H9 (cell line): ENCODE measurements at regions not wholly inside any gene's neighbourhood (a gene's known extent, or its start where the extent isn't known, plus 50 kb on each side); places are given as distances from the start of the nearest gene placed in this dataset.
"Not testable (repeated sequence)": the region's sequence is repeated elsewhere in the genome, so short reads cannot be mapped to it uniquely, and the experiment has no call there.

ENCODE experiments used
- DNase-seq: peaks from one replicate; pipeline ENCODE4 v3.0.0-alpha.2; 2017
- H2AFZ ChIP-seq: one replicate; pipeline ENCODE4 v1.6.1; 2013; ENCODE audit warnings: mild to moderate bottlenecking, low read length, control low read depth, moderate library complexity
- H2AK5ac ChIP-seq: 2 replicates; pipeline ENCODE4 v1.6.1; 2013; ENCODE audit warnings: low read length, control low read depth, mixed read lengths; ENCODE audit not compliant: insufficient read length
- H2BK120ac ChIP-seq: one replicate; pipeline ENCODE4 v1.6.1; 2013; ENCODE audit warnings: low read depth, mild to moderate bottlenecking, low read length, control low read depth, inconsistent platforms; ENCODE audit not compliant: poor library complexity, severe bottlenecking
- H2BK12ac ChIP-seq: 2 replicates; pipeline ENCODE4 v1.6.1; 2013; ENCODE audit warnings: low read length, control low read depth, mixed read lengths, low read depth; ENCODE audit not compliant: insufficient read length
- H2BK15ac ChIP-seq: 2 replicates; pipeline ENCODE4 v1.6.1; 2013; ENCODE audit warnings: low read depth, low read length, control low read depth
- H2BK20ac ChIP-seq: one replicate; pipeline ENCODE4 v1.6.1; 2013; ENCODE audit warnings: low read depth, mild to moderate bottlenecking, low read length, control low read depth, inconsistent platforms; ENCODE audit not compliant: poor library complexity, severe bottlenecking
- H2BK5ac ChIP-seq: 2 replicates; pipeline ENCODE4 v1.6.1; 2013; ENCODE audit warnings: low read length, control low read depth, mixed read lengths; ENCODE audit not compliant: insufficient read length
- H3K14ac ChIP-seq: 2 replicates; pipeline ENCODE4 v1.6.1; 2013; ENCODE audit warnings: low read length, control low read depth; ENCODE audit not compliant: insufficient read depth
- H3K18ac ChIP-seq: 2 replicates; pipeline ENCODE4 v1.6.1; 2013; ENCODE audit warnings: low read depth, mild to moderate bottlenecking, mixed read lengths, low read length, control low read depth; ENCODE audit not compliant: insufficient read length
- H3K23ac ChIP-seq: 2 replicates; pipeline ENCODE4 v1.6.1; 2013; ENCODE audit warnings: low read length, control low read depth, mixed read lengths, low read depth; ENCODE audit not compliant: insufficient read length
- H3K23me2 ChIP-seq: 2 replicates; pipeline ENCODE4 v1.6.1; 2013; ENCODE audit warnings: low read depth, mild to moderate bottlenecking, mixed read lengths, low read length, control low read depth; ENCODE audit not compliant: insufficient read length, poor library complexity, severe bottlenecking
- H3K27ac ChIP-seq: 2 replicates; pipeline ENCODE4 v1.5.1; 2013; ENCODE audit warnings: low read length, control low read depth, mixed read lengths, low read depth; ENCODE audit not compliant: insufficient read length
- H3K27me3 ChIP-seq: 2 replicates; pipeline ENCODE4 v1.6.1; 2013; ENCODE audit warnings: low read length, control low read depth, inconsistent platforms; ENCODE audit not compliant: insufficient read depth
- H3K4ac ChIP-seq: 2 replicates; pipeline ENCODE4 v1.6.1; 2013; ENCODE audit warnings: low read depth, mild to moderate bottlenecking, control low read depth, inconsistent platforms, low read length, moderate library complexity
- H3K4me1 ChIP-seq: 2 replicates; pipeline ENCODE4 v1.6.1; 2013; ENCODE audit warnings: low read length, control low read depth, inconsistent platforms; ENCODE audit not compliant: insufficient read depth
- H3K4me2 ChIP-seq: 2 replicates; pipeline ENCODE4 v1.6.1; 2013; ENCODE audit warnings: low read length, control low read depth, mixed read lengths; ENCODE audit not compliant: insufficient read length, insufficient read depth
- H3K56ac ChIP-seq: 2 replicates; pipeline ENCODE4 v1.6.1; 2013; ENCODE audit warnings: low read depth, mild to moderate bottlenecking, mixed read lengths, low read length, control low read depth; ENCODE audit not compliant: insufficient read length
- H3K79me1 ChIP-seq: 2 replicates; pipeline ENCODE4 v1.6.1; 2013; ENCODE audit warnings: low read depth, mild to moderate bottlenecking, moderate library complexity, low read length, control low read depth, inconsistent platforms; ENCODE audit not compliant: insufficient read depth, poor library complexity, severe bottlenecking
- H3K79me2 ChIP-seq: 2 replicates; pipeline ENCODE4 v1.6.1; 2013; ENCODE audit warnings: low read length, control low read depth, inconsistent platforms; ENCODE audit not compliant: insufficient read depth
- H3K9ac ChIP-seq: 2 replicates; pipeline ENCODE4 v1.6.1; 2013; ENCODE audit warnings: low read length, control low read depth, mixed read lengths; ENCODE audit not compliant: insufficient read length; ENCODE audit errors: extremely low read depth
- H3K9me3 ChIP-seq: one replicate; pipeline ENCODE4 v1.6.1; 2013; ENCODE audit warnings: low read depth, low read length, inconsistent platforms; ENCODE audit not compliant: control insufficient read depth
- H3T11ph ChIP-seq: one replicate; pipeline ENCODE4 v1.6.1; 2013; ENCODE audit warnings: mild to moderate bottlenecking, low read length, control low read depth, inconsistent platforms
- H4K20me1 ChIP-seq: one replicate; pipeline ENCODE4 v1.6.1; 2013; ENCODE audit not compliant: control insufficient read depth, insufficient read length, insufficient read depth
- H4K5ac ChIP-seq: 2 replicates; pipeline ENCODE4 v1.6.1; 2013; ENCODE audit warnings: low read depth, mild to moderate bottlenecking, mixed read lengths, low read length, control low read depth; ENCODE audit not compliant: insufficient read length
- H4K8ac ChIP-seq: replicated peaks from 2 replicates; pipeline ENCODE4 v1.6.1; 2013; ENCODE audit warnings: low read length, control low read depth, mixed read lengths, low read depth; ENCODE audit not compliant: insufficient read length
- H4K91ac ChIP-seq: 2 replicates; pipeline ENCODE4 v1.6.1; 2013; ENCODE audit warnings: low read depth, mild to moderate bottlenecking, moderate library complexity, mixed read lengths, low read length, control low read depth; ENCODE audit not compliant: insufficient read length
- H3K27ac Mint-ChIP-seq, 3 experiments: 2 replicates in 2 of 3; 3 replicates in 1 of 3; pipeline ENCODE4 v1.8.0; 2020 to 2021; ENCODE audit warnings: mixed read lengths in 3 of 3, mild to moderate bottlenecking in 1 of 3, moderate library complexity in 1 of 3
- H3K27me3 Mint-ChIP-seq: 2 replicates; pipeline ENCODE4 v1.8.0; 2021; ENCODE audit warnings: low read depth, mild to moderate bottlenecking, moderate library complexity, mixed read lengths
- H3K36me3 Mint-ChIP-seq, 3 experiments: 2 replicates in 2 of 3; 3 replicates in 1 of 3; pipeline ENCODE4 v1.8.0; 2020 to 2021; ENCODE audit warnings: low read depth in 3 of 3, mixed read lengths in 3 of 3; ENCODE audit not compliant: insufficient read depth in 1 of 3
- H3K4me1 Mint-ChIP-seq, 2 experiments: 2 replicates each; pipeline ENCODE4 v1.8.0; 2020; ENCODE audit warnings: mixed read lengths in 2 of 2
- H3K4me3 Mint-ChIP-seq, 2 experiments: 2 replicates in 1 of 2; 3 replicates in 1 of 2; pipeline ENCODE4 v1.8.0; 2020 to 2021; ENCODE audit warnings: mild to moderate bottlenecking in 2 of 2, mixed read lengths in 2 of 2, moderate library complexity in 1 of 2
- H3K9me3 Mint-ChIP-seq, 2 experiments: 2 replicates in 1 of 2; 3 replicates in 1 of 2; pipeline ENCODE4 v1.8.0; 2020; ENCODE audit warnings: mild to moderate bottlenecking in 2 of 2, mixed read lengths in 2 of 2, moderate library complexity in 1 of 2
- WGBS: extraction: QIAGEN DNeasy Blood & Tissue Kit; methylation state at CpG from one replicate; pipeline ENCODE4 v1.1.7; 2013; ENCODE audit warnings: missing lambda C conversion rate, low lambda C conversion rate, mixed read lengths; ENCODE audit not compliant: insufficient read length; ENCODE audit errors: extremely low coverage; 5-methylcytosine and 5-hydroxymethylcytosine counted together
- TF ChIP-seq, protein P1 (sequence below): fragments of 200-600 bp; sonication (generic); conservative IDR thresholded peaks from 3 replicates; pipeline ENCODE4 v1.8.0; 2021; ENCODE audit warnings: antibody characterized with exemption, mild to moderate bottlenecking

DNA sequence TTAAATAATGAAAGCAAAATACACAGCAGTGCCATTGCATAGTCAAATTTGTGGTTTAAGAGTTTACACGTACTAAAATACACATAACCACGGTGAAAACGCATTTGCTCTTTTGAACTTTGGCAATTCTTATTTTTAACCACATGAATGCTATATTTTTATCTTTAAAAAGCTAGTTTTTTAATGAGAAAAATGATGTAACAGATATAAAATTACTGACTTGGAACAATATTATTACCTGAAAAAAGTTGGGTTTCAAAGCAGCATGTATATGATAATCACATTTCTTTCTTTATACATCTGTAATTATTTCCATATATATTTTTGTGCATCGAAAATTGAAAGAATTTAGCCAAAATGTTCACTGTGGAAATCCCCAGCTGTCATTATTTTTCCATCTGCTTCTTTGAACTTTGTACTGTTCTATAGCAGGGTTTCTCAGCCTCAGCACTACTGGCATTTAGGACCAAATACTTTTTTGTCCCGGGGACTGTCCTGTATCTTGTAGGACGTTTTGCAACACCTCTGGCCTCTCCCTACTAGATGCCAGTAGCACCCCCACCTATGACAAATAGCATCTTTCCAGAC lies 75.9 kb upstream of the CAB39 start:
- no peak overlapping the region for H4K5ac ChIP-seq
- Mint-ChIP-seq H3K27me3 (no peaks in the 10 kb centered on the region), H3K36me3 (no peaks in the 10 kb centered on the region)

DNA sequence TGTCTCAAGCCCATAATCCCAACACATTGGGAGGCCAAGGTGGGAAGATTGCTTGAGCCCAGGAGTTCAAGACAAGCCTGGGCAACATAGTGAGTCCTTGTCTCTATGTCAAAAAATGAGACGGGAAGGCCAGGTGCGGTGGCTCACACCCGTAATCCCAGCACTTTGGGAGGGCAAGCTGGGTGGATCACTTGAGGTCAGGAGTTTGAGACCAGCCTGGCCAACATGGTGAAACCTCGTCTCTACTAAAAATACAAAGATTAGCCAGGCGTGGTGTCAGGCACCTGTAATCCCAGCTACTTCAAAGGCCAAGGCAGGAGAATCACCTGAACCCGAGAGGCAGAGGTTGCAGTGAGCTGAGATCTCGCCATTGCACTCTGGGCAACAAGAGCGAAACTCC lies 75.2 kb upstream of the CAB39 start:
- H2BK15ac ChIP-seq, H3T11ph ChIP-seq, H3K9ac ChIP-seq, H2BK120ac ChIP-seq, H3K79me1 ChIP-seq, H4K20me1 ChIP-seq, H2BK12ac ChIP-seq, H3K18ac ChIP-seq, H4K91ac ChIP-seq, H3K9me3 ChIP-seq, H3K4me2 ChIP-seq, H2BK20ac ChIP-seq, H2AFZ ChIP-seq, H3K56ac ChIP-seq, H3K23me2 ChIP-seq, H4K8ac ChIP-seq, DNase-seq, H3K36me3 Mint-ChIP-seq, H3K4me1 Mint-ChIP-seq, H3K27me3 ChIP-seq, H3K27ac Mint-ChIP-seq, H3K4me3 Mint-ChIP-seq, H3K14ac ChIP-seq, H3K9me3 Mint-ChIP-seq, H2AK5ac ChIP-seq, H3K79me2 ChIP-seq, H3K23ac ChIP-seq, H4K5ac ChIP-seq, H3K27ac ChIP-seq, H3K4ac ChIP-seq, H3K4me1 ChIP-seq, H2BK5ac ChIP-seq, H3K27me3 Mint-ChIP-seq: not testable (repeated sequence)
- no CpG with 5 or more reads among the region's 8 CpGs for WGBS

More for the DNA sequence above, 75.9 kb upstream of the CAB39 start:
- no CpG with 5 or more reads among the region's 6 CpGs for WGBS
- TF ChIP-seq, protein P1, sequence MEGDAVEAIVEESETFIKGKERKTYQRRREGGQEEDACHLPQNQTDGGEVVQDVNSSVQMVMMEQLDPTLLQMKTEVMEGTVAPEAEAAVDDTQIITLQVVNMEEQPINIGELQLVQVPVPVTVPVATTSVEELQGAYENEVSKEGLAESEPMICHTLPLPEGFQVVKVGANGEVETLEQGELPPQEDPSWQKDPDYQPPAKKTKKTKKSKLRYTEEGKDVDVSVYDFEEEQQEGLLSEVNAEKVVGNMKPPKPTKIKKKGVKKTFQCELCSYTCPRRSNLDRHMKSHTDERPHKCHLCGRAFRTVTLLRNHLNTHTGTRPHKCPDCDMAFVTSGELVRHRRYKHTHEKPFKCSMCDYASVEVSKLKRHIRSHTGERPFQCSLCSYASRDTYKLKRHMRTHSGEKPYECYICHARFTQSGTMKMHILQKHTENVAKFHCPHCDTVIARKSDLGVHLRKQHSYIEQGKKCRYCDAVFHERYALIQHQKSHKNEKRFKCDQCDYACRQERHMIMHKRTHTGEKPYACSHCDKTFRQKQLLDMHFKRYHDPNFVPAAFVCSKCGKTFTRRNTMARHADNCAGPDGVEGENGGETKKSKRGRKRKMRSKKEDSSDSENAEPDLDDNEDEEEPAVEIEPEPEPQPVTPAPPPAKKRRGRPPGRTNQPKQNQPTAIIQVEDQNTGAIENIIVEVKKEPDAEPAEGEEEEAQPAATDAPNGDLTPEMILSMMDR = no peak
- H2BK5ac ChIP-seq = no peak overlapping the region
- H3K4ac ChIP-seq = no peak overlapping the region
- no peaks in the 10 kb centered on the region for H3K9me3 ChIP-seq
- H3K79me2 ChIP-seq = no peaks in the 10 kb centered on the region
- H3T11ph ChIP-seq = no peak overlapping the region
- Mint-ChIP-seq H3K4me3 (no peak overlapping the region), H3K9me3 (no peaks in the 10 kb centered on the region), H3K27ac (no peak overlapping the region), H3K4me1 (no peaks in the 10 kb centered on the region; a peak in 1 of 4 replicates)
- H4K20me1 ChIP-seq = no peaks in the 10 kb centered on the region
- H3K56ac ChIP-seq = no peak overlapping the region
- H3K23ac ChIP-seq = no peak overlapping the region
- DNase-seq = no peak
- no peak overlapping the region for H4K91ac ChIP-seq
- H3K18ac ChIP-seq = no peak overlapping the region
- H3K9ac ChIP-seq = no peak overlapping the region
- H3K4me1 ChIP-seq = no peaks in the 10 kb centered on the region
- no peak overlapping the region for H2BK12ac ChIP-seq
- no peak overlapping the region for H4K8ac ChIP-seq
- no peak overlapping the region for H3K27ac ChIP-seq
- H3K79me1 ChIP-seq = no peaks in the 10 kb centered on the region
- H2BK15ac ChIP-seq = no peak overlapping the region
- H2AK5ac ChIP-seq = no peak overlapping the region
- H2BK120ac ChIP-seq = no peak overlapping the region
- no peak overlapping the region for H2BK20ac ChIP-seq
- H3K14ac ChIP-seq = no peak overlapping the region
- H3K27me3 ChIP-seq = no peaks in the 10 kb centered on the region
- no peak overlapping the region for H3K4me2 ChIP-seq
- H3K23me2 ChIP-seq = no peaks in the 10 kb centered on the region
- no peak overlapping the region for H2AFZ ChIP-seq
